GM12891 (cell line): ENCODE measurements at regions not wholly inside any gene's neighbourhood (a gene's known extent, or its start where the extent isn't known, plus 50 kb on each side); places are given as distances from the start of the nearest gene placed in this dataset.

Experiments
- POLR2A ChIP-seq: IDR thresholded peaks from 2 replicates; pipeline ENCODE4 v1.6.1; 2011; ENCODE audit warnings: low read depth, low read length, control low read depth
- TAF1 ChIP-seq: IDR thresholded peaks from 2 replicates; pipeline ENCODE4 v1.6.1; 2011; ENCODE audit warnings: low read depth, low read length, control low read depth

- TF ChIP-seq POLR2A (no peak), TAF1 (no peak)
Observed at GRCh38 chr15:79769069-79769481, 127.7 kb downstream of the MTHFS start.
